ENCODE measurements at regions not wholly inside any gene's neighbourhood (a gene's known extent, or its start where the extent isn't known, plus 50 kb on each side); places are given as distances from the start of the nearest gene placed in this dataset.

GRCh38 chr13:64928696-64929499 lies 2301.2 kb downstream of the PCDH9 start:
- Histone ChIP-seq H3K4me3 (no peak overlapping the region), H3K27me3 (replicated peaks in 1 of 2; ENCODE audit: control insufficient read depth in 2 of 2, insufficient read depth in 2 of 2, low read length in 1 of 2) (no peaks in the 10 kb centered on the region), H3K9ac (ENCODE audit: control insufficient read depth, insufficient read depth, low read length) (no peak overlapping the region), H3K79me2 (ENCODE audit: control insufficient read depth, insufficient read depth, low read length) (no peaks in the 10 kb centered on the region), H2AFZ (ENCODE audit: control insufficient read depth, low read depth, low read length) (no peak overlapping the region), H3K4me1 (ENCODE audit: control insufficient read depth, insufficient read depth, low read length) (no peaks in the 10 kb centered on the region), H3K27ac (ENCODE audit: control insufficient read depth, insufficient read depth) (peak overlapping the region; percentile 12; the same call in 1 of the 2 replicates), H4K20me1 (ENCODE audit: control insufficient read depth, insufficient read depth) (no peaks in the 10 kb centered on the region), H3K4me2 (ENCODE audit: control insufficient read depth, insufficient read depth) (no peak overlapping the region; the same call in 1 of the 2 replicates), H3K9me3 (replicated peaks; ENCODE audit: control insufficient read depth, insufficient read depth, low read length) (no peaks in the 10 kb centered on the region), H3K36me3 (ENCODE audit: control insufficient read depth in 2 of 2, insufficient read depth in 2 of 2, low read length in 1 of 2) (no peaks in the 10 kb centered on the region)
- ATAC-seq (peak; percentile 93), FAIRE-seq (peak; percentile 65), DNase-seq (ENCODE audit: low read depth, low spot score) (no peak)
- ChIA-PET SMC1A (ENCODE audit: uncharacterized antibody, unreplicated experiment) (interaction anchor here (0.8 to 2.8 kb wide), 4 partner anchors 10 to 230 kb away, joined by 3 to 11 read pairs (median 5); no protein-coding TSS in a partner anchor), CTCF (interaction anchor here (0.6 to 1.3 kb wide), 4 partner anchors 10 to 718 kb away, joined by 3 to 4 read pairs (median 4); no protein-coding TSS in a partner anchor), POLR2A (no interaction called here), RAD21 (ENCODE audit: unreplicated experiment) (interaction anchor here (0.8 kb wide), 1 partner anchor 65 kb away, joined by 4 read pairs; no protein-coding TSS in a partner anchor)
- peak; percentile 31; the same call in 1 of the 2 replicates for TF ChIP-seq ATF7 (IDR thresholded peaks at IDR 0.05; ENCODE audit: low read depth)
- peak; percentile 17; the same call in 1 of the 2 replicates for TF ChIP-seq MTA2 (IDR thresholded peaks at IDR 0.05; ENCODE audit: low read depth)
- TF ChIP-seq IKZF2 (IDR thresholded peaks at IDR 0.05): peak in 1 of 2 experiments; percentile 24; a peak in 1 of 4 replicates
- TF ChIP-seq MEF2A (IDR thresholded peaks at IDR 0.05; ENCODE audit: insufficient read depth, low read depth, low read length): no peak
- TF ChIP-seq PAX5 (IDR thresholded peaks at IDR 0.05; ENCODE audit: borderline replicate concordance, low read depth, low read length): peak; percentile 90
- WGBS (ENCODE audit: insufficient coverage, insufficient replicate concordance, low lambda C conversion rate, missing lambda C conversion rate): 35% methylated on average over 3 of the region's 3 CpGs
- BruUV-seq (replicated peaks): no TSS peak
- intact Hi-C loops (cut with micrococcal nuclease; ENCODE audit: unreplicated experiment) (loop anchor here (5.0 kb wide), 1 partner anchor 223 kb away; no protein-coding TSS in a partner anchor), in situ Hi-C loops (cut with MboI) (no loop called here)

- ChIA-PET RAD21 (ENCODE audit: unreplicated experiment) (no interaction called here), SMC1A (ENCODE audit: uncharacterized antibody, unreplicated experiment) (no interaction called here), CTCF (no interaction called here), POLR2A (no interaction called here)
- BruUV-seq (replicated peaks): no TSS peak
- no peak overlapping the region for H3K27ac ChIP-seq (ENCODE audit: control insufficient read depth, insufficient read depth)
- H4K20me1 ChIP-seq (ENCODE audit: control insufficient read depth, insufficient read depth): no peaks in the 10 kb centered on the region
- intact Hi-C loops (cut with micrococcal nuclease; ENCODE audit: unreplicated experiment): loop anchor here (5.0 kb wide), 1 partner anchor 227 kb away; no protein-coding TSS in a partner anchor
- no peak overlapping the region for H3K4me2 ChIP-seq (ENCODE audit: control insufficient read depth, insufficient read depth)
- H2AFZ ChIP-seq (ENCODE audit: control insufficient read depth, low read depth, low read length): no peak overlapping the region
- H3K4me1 ChIP-seq (ENCODE audit: control insufficient read depth, insufficient read depth, low read length): no peaks in the 10 kb centered on the region
- no peaks in the 10 kb centered on the region for H3K79me2 ChIP-seq (ENCODE audit: control insufficient read depth, insufficient read depth, low read length)
- in situ Hi-C loops (cut with MboI): no loop called here
- no peak overlapping the region for H3K4me3 ChIP-seq
- no peak for DNase-seq (ENCODE audit: low read depth, low spot score)
- H3K27me3 ChIP-seq (replicated peaks in 1 of 2; ENCODE audit: control insufficient read depth in 2 of 2, insufficient read depth in 2 of 2, low read length in 1 of 2): no peaks in the 10 kb centered on the region
- no peaks in the 10 kb centered on the region for H3K36me3 ChIP-seq (ENCODE audit: control insufficient read depth in 2 of 2, insufficient read depth in 2 of 2, low read length in 1 of 2)
- WGBS (ENCODE audit: insufficient coverage, insufficient replicate concordance, low lambda C conversion rate, missing lambda C conversion rate): 64% methylated on average over 22 of the region's 22 CpGs
- no peak for ATAC-seq
- no peaks in the 10 kb centered on the region for H3K9me3 ChIP-seq (replicated peaks; ENCODE audit: control insufficient read depth, insufficient read depth, low read length)
- no peak overlapping the region for H3K9ac ChIP-seq (ENCODE audit: control insufficient read depth, insufficient read depth, low read length)
- no peak for FAIRE-seq
- TF ChIP-seq ETV6 (conservative IDR thresholded peaks at IDR 0.05 in 1 of 2, IDR thresholded peaks at IDR 0.05 in 1 of 2; ENCODE audit: borderline replicate concordance in 1 of 2, low read depth in 1 of 2): no peak
- TF ChIP-seq MAX (IDR thresholded peaks at IDR 0.05; ENCODE audit: low read depth, low read length): no peak
- no peak for TF ChIP-seq USF1 (IDR thresholded peaks at IDR 0.05; ENCODE audit: borderline replicate concordance, extremely low read length, insufficient read depth, low read depth, low read length)
- TF ChIP-seq FOS (IDR thresholded peaks at IDR 0.05; ENCODE audit: borderline replicate concordance, extremely low read depth, insufficient read length): no peak
- TF ChIP-seq IKZF1 (conservative IDR thresholded peaks at IDR 0.05): no peak
- TF ChIP-seq RELA (IDR thresholded peaks at IDR 0.05; ENCODE audit: borderline replicate concordance, partially characterized antibody): no peak
These were observed 2304.4 kb downstream of the PCDH9 start for GRCh38 chr13:64925727-64926126.
